ENCODE measurements at regions not wholly inside any gene's neighbourhood (a gene's known extent, or its start where the extent isn't known, plus 50 kb on each side); places are given as distances from the start of the nearest gene placed in this dataset.

DNA sequence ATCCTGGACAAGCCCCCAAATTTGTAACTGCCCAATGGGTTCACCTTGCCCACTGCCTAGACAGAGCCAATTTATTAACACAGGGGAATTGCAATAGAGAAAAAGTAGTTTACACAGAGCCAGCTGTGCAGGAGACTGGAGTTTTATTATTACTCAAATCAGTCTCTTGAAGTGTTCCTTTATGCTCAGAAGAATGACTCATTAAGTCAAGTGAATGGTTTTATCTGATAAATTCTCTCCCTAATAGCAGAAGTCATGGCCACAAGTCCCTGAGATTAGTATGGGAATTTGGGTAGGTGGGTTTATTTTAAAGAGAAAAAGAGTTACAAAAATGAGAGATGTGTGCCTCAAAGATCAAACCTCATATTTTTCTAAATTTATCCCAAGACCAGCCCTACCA is 122.8 kb upstream of the NUDT4 start:
- H3K27me3 ChIP-seq (replicated peaks in 1 of 7), result no peaks in the 10 kb centered on the region
- intact Hi-C loops (cut with DNase I; ENCODE audit: low total_unique reads), result no loop called here
- no peaks in the 10 kb centered on the region for H3K36me3 ChIP-seq
- no peak overlapping the region for H3K27ac ChIP-seq
- TF ChIP-seq POLR2A (IDR thresholded peaks at IDR 0.05) (no peak), CTCF (IDR thresholded peaks at IDR 0.05 in 8 of 11, conservative IDR thresholded peaks at IDR 0.05 in 3 of 11) (no peak)
- no peak for DNase-seq
- H3K4me1 ChIP-seq, result peaks cover 0 to 1% (median 0%) of the 10 kb centered on the region in 6 donors
- H3K4me3 ChIP-seq, result no peak overlapping the region
- peaks cover 6 to 27% (median 17%) of the 10 kb centered on the region in 8 donors for H3K9me3 ChIP-seq

DNA sequence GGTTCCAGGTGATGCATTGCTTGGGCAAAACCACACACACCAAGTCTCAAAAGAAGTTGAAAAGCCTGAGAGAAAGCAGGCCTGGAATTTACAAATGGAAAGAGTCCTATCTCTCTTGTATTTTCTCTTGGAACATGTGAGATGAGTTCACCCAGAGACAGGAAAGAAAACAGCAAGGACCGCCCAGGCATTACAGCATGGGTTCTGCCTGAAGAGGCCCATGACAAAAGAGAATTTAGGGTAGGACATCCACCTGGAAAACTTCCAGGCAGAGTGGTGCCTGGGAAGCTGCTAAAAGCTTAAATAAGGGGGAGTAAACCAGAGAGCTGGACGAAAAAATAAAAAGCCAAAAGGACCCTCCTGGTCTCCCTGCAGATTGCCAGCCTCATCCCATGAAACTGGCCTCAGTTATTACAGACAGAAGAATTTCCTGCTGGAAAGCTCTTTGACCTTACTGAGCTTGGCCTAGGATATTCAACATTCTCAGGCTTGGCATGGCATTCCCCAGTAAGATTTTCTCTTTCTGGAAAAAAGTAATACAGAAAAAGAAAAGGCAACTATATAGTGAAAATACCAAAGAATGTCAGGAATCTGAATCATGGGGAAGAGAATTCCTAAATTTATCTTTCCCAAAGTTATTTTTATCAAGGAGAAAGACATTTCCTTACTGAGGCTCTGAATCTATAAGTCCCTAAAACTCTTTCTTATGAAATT is 121.3 kb upstream of the NUDT4 start:
- intact Hi-C loops (cut with DNase I; ENCODE audit: low total_unique reads), result no loop called here
- H3K4me3 ChIP-seq, result no peak overlapping the region
- TF ChIP-seq POLR2A (IDR thresholded peaks at IDR 0.05) (no peak), POLR2AphosphoS5 (IDR thresholded peaks at IDR 0.05) (no peak), CTCF (IDR thresholded peaks at IDR 0.05 in 8 of 11, conservative IDR thresholded peaks at IDR 0.05 in 3 of 11) (no peak)
- H3K27me3 ChIP-seq (replicated peaks in 1 of 7), result no peaks in the 10 kb centered on the region
- peaks cover 6 to 27% (median 17%) of the 10 kb centered on the region in 8 donors for H3K9me3 ChIP-seq
- no peaks in the 10 kb centered on the region for H3K36me3 ChIP-seq
- H3K4me1 ChIP-seq, result no peaks in the 10 kb centered on the region
- DNase-seq, result no peak
- H3K27ac ChIP-seq, result peak overlapping the region in 3 of 8 donors; percentile 11 to 33 (median 30)
- WGBS, 5 donors, result 70 to 86% (median 76%) methylated on average over 2 of the region's 2 CpGs

DNA sequence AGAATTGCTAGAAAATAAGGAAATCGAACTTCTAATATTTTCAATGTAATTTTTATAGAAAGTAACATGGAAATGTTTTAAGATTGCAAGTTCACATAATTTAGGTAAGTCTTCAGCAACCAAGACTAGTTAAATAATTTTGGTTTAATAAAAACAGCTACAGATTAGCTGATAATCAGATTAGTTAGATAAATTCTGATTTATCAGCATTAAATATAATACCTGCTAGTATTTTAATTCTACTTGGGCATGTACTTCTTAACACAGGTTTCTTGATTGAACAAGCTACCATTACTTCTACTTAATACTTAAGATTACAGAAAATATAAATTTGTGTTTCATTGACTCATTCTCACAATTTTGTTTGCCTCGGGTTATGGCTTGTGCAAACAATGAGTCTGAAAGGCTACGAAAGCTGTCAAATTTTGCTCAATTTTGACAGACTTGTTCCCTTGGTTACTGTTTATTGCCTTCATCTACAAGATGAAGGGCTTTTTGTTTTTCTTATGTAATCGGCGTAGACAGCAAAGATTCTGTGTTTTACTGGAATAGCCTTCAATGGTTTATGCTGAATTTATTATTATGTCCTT is 116.1 kb upstream of the NUDT4 start:
- H3K4me1 ChIP-seq, result no peaks in the 10 kb centered on the region
- TF ChIP-seq POLR2A (IDR thresholded peaks at IDR 0.05) (no peak), CTCF (IDR thresholded peaks at IDR 0.05 in 8 of 11, conservative IDR thresholded peaks at IDR 0.05 in 3 of 11) (no peak), POLR2AphosphoS5 (IDR thresholded peaks at IDR 0.05) (no peak)
- H3K27ac ChIP-seq, result no peak overlapping the region
- H3K36me3 ChIP-seq, result no peaks in the 10 kb centered on the region
- intact Hi-C loops (cut with DNase I; ENCODE audit: low total_unique reads), result no loop called here
- no peak overlapping the region for H3K4me3 ChIP-seq
- no peak for DNase-seq
- no peaks in the 10 kb centered on the region for H3K27me3 ChIP-seq (replicated peaks in 1 of 7)
- WGBS, 5 donors, result 88 to 95% (median 91%) methylated on average over 5 of the region's 5 CpGs
- no peaks in the 10 kb centered on the region for H3K9me3 ChIP-seq

GRCh38 chr12:93272997-93273396 is 104.7 kb upstream of the NUDT4 start:
- TF ChIP-seq CTCF (IDR thresholded peaks at IDR 0.05 in 8 of 11, conservative IDR thresholded peaks at IDR 0.05 in 3 of 11), result no peak
- TF ChIP-seq POLR2A (IDR thresholded peaks at IDR 0.05), result no peak
- no peak for TF ChIP-seq POLR2AphosphoS5 (IDR thresholded peaks at IDR 0.05)
- Histone ChIP-seq H3K27me3 (replicated peaks in 1 of 7) (no peaks in the 10 kb centered on the region), H3K36me3 (no peaks in the 10 kb centered on the region), H3K4me3 (no peak overlapping the region), H3K4me1 (no peaks in the 10 kb centered on the region), H3K9me3 (peaks cover 0 to 12% (median 0%) of the 10 kb centered on the region in 8 donors), H3K27ac (no peak overlapping the region)
- intact Hi-C loops (cut with DNase I; ENCODE audit: low total_unique reads), result no loop called here
- WGBS, 5 donors, result 89 to 100% (median 93%) methylated on average over 2 of the region's 2 CpGs
- no peak for DNase-seq

Measured in spleen (tissue), 11 donors.